ENCODE measurements at regions not wholly inside any gene's neighbourhood (a gene's known extent, or its start where the extent isn't known, plus 50 kb on each side); places are given as distances from the start of the nearest gene placed in this dataset.

GRCh38 chr4:106425576-106425975 is 57.0 kb upstream of the GIMD1 start:
- DNase-seq = no peak

GRCh38 chr4:106424426-106424825 is 55.8 kb upstream of the GIMD1 start:
- no peak for DNase-seq

GRCh38 chr4:106423791-106424190 is 55.2 kb upstream of the GIMD1 start:
- DNase-seq = no peak

DNA sequence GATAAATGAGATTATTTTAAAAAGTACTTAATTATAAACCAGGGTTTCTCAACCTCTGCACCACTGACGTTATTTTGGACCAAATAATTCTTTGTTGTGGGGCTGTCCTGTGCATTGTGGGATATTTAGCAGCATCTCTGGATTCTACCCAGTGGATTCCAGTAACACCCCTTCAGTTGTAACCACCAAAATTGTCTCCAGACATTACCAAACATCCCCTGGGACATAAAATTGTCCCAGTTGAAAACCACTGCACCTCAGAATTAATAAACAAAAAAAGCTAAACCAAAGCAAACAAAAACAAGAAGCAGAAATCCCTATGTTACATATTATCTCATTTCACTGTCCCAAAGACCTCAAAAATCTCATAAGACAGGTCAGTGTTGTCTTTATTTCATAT is 54.2 kb upstream of the GIMD1 start:
- no peak for DNase-seq

DNA sequence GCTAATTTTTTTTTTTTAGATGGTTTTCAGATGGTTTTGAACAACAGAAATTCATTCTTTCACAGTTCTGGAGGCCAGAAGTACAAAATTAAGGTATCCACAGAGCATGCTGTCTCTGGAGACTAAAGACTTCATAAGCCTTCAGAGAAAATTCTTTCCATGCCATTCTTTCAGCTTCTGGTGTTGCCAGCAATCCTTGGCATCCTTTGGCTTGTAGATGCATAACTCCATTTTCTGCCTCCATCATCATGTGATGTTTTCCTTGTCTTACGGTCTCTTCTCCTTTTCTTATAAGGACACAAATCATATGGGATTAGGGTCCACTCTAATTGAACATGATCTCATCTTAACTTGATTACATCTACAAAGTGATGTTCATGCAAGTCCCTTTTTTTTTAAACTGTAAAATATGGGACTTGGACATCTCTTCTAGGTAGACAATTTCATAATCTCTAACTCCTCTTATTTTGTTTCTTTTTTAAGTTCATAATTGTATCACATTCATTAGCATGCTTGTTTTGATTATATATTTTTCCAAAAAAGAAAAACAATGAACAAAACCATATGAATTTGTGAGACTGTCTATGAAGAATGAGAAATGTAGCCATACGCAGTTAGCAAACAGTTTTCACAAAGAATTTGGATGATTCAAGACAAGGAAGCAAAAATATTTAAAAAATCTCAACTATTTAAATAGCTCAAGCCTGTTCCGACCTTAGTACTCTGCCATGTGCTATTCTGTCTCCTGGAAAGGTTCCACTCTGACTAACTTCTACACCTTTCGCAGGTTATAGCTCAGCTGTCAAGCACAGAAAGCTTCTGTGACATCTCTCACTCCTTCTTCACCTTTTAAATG is 53.1 kb upstream of the GIMD1 start:
- DNase-seq = no peak

DNA sequence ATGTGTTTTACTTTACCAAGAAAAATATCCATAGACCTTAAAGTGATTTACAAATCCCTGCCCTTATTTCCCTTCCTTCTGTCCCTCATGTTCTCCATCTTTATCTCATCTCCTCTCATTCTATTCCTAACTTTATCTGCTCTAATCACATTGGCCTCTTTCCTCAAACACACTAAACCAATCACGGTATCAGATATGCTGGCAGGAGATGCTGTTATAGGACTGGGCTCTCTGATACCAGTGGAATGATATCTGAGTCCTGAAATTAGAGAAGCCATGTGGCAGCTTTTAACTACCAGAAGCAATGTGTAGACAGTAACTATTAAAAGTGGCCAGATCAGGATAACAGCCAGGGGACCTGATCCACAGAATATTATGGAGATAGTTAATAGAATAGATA is 49.9 kb upstream of the GIMD1 start:
- DNase-seq = no peak

Data from inflammatory macrophage (primary cell).